Stomach (tissue), 8 donors: ENCODE measurements at regions not wholly inside any gene's neighbourhood (a gene's known extent, or its start where the extent isn't known, plus 50 kb on each side); places are given as distances from the start of the nearest gene placed in this dataset.

ENCODE experiments used
- DNase-seq, 2 donors: peaks; one replicate each; pipeline versions ENCODE4 v3.0.0 to v3.0.0-alpha.2; 2013 to 2019
- H3K27ac ChIP-seq, 5 donors: fragments of 200-600 bp in 4 of 5; sonication (generic) in 4 of 5; one replicate each; pipeline ENCODE4 v1.5.1; 2013 to 2019; ENCODE audit warnings: mild to moderate bottlenecking in 1 of 5, moderate library complexity in 1 of 5
- H3K27me3 ChIP-seq, 3 donors: fragments of 200-600 bp; sonication (generic); one replicate each; pipeline ENCODE4 v1.5.1; 2017 to 2019; ENCODE audit warnings: mixed run types in 1 of 3
- H3K36me3 ChIP-seq, 4 donors: fragments of 200-600 bp; sonication (generic); 1 replicate in 3 of 4; 2 replicates in 1 of 4; pipeline ENCODE4 v1.5.1; 2016 to 2019
- H3K4me1 ChIP-seq, 4 donors: fragments of 200-600 bp; sonication (generic); one replicate each; pipeline ENCODE4 v1.5.1; 2016 to 2019
- H3K4me3 ChIP-seq, 4 donors: fragments of 200-600 bp; sonication (generic) in 3 of 4; one replicate each; pipeline ENCODE4 v1.5.1; 2016 to 2019; ENCODE audit warnings: mild to moderate bottlenecking in 1 of 4
- H3K9me3 ChIP-seq, 4 donors: fragments of 200-600 bp; sonication (generic); one replicate each; pipeline ENCODE4 v1.5.1; 2016 to 2019
- EP300 ChIP-seq: sonication (generic); formaldehyde crosslinking; IDR thresholded peaks from one replicate; pipeline ENCODE4 v1.6.1; 2017; ENCODE audit warnings: antibody characterized with exemption
- POLR2A ChIP-seq, 4 donors: fragments of 450-650 bp; IDR thresholded peaks; one replicate each; pipeline ENCODE4 v1.6.1; 2016; ENCODE audit warnings: antibody characterized with exemption in 4 of 4, control low read depth in 2 of 4, mild to moderate bottlenecking in 1 of 4, moderate library complexity in 1 of 4
- POLR2AphosphoS5 ChIP-seq, 3 donors: sonication (generic); formaldehyde crosslinking; IDR thresholded peaks; one replicate each; pipeline ENCODE4 v1.6.1; 2016; ENCODE audit warnings: antibody characterized with exemption in 3 of 3
- WGBS, 5 donors: extraction: QIAGEN DNeasy Blood & Tissue Kit in 3 of 5; methylation state at CpG; one replicate each; pipeline versions ENCODE4 v1.1.5 to v1.1.7; 2013 to 2018; 5-methylcytosine and 5-hydroxymethylcytosine counted together
- intact Hi-C: fragments of 100-400 bp; cut with DNase I; formaldehyde crosslinking; loops from one replicate; pipeline ENCODE4 v1.15.1; 2023; ENCODE audit warnings: low total_unique reads
- TF ChIP-seq, protein P1 (sequence below), 7 experiments: fragments of 450-650 bp in 4 of 7; fragments of 200-600 bp in 3 of 7; sonication (generic) in 3 of 7; IDR thresholded peaks; one replicate each; pipeline ENCODE4 v1.5.1; 2016 to 2019; ENCODE audit warnings: antibody characterized with exemption in 7 of 7, control low read depth in 2 of 7, mild to moderate bottlenecking in 1 of 7
- donor health status: healthy with polysubstance abuse.
- donor health status: Bipolar disorder and iron deficiency.
- donor health status: healthy.

GRCh38 chr16:31707743-31708335 lies 165.8 kb upstream of the ZNF267 start:
- Histone ChIP-seq H3K36me3 (peaks cover 55 to 74% (median 69%) of the 10 kb centered on the region in 4 donors), H3K4me3 (no peak overlapping the region), H3K9me3 (no peaks in the 10 kb centered on the region), H3K27me3 (no peaks in the 10 kb centered on the region), H3K27ac (no peak overlapping the region), H3K4me1 (peaks cover 0 to 5% (median 0%) of the 10 kb centered on the region in 4 donors)
- WGBS, 5 donors, result 88 to 99% (median 96%) methylated on average over 2 to 10 of the region's 10 CpGs
- intact Hi-C loops, result no loop called here
- TF ChIP-seq POLR2AphosphoS5 (IDR thresholded peaks at IDR 0.05) (no peak), POLR2A (IDR thresholded peaks at IDR 0.05) (no peak), EP300 (no peak)
- TF ChIP-seq, protein P1, sequence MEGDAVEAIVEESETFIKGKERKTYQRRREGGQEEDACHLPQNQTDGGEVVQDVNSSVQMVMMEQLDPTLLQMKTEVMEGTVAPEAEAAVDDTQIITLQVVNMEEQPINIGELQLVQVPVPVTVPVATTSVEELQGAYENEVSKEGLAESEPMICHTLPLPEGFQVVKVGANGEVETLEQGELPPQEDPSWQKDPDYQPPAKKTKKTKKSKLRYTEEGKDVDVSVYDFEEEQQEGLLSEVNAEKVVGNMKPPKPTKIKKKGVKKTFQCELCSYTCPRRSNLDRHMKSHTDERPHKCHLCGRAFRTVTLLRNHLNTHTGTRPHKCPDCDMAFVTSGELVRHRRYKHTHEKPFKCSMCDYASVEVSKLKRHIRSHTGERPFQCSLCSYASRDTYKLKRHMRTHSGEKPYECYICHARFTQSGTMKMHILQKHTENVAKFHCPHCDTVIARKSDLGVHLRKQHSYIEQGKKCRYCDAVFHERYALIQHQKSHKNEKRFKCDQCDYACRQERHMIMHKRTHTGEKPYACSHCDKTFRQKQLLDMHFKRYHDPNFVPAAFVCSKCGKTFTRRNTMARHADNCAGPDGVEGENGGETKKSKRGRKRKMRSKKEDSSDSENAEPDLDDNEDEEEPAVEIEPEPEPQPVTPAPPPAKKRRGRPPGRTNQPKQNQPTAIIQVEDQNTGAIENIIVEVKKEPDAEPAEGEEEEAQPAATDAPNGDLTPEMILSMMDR (IDR thresholded peaks at IDR 0.05), result no peak
- DNase-seq, result no peak

- Histone ChIP-seq H3K27me3 (no peaks in the 10 kb centered on the region), H3K4me3 (no peak overlapping the region), H3K36me3 (peaks cover 50 to 69% (median 64%) of the 10 kb centered on the region in 4 donors), H3K27ac (no peak overlapping the region), H3K9me3 (no peaks in the 10 kb centered on the region), H3K4me1 (peaks cover 0 to 6% (median 0%) of the 10 kb centered on the region in 4 donors)
- TF ChIP-seq POLR2A (IDR thresholded peaks at IDR 0.05) (no peak), POLR2AphosphoS5 (IDR thresholded peaks at IDR 0.05) (no peak), EP300 (no peak)
- TF ChIP-seq, protein P1 (IDR thresholded peaks at IDR 0.05), result no peak
- WGBS, 5 donors, result 76 to 92% (median 88%) methylated on average over 5 to 8 of the region's 8 CpGs; no CpG with 5 or more reads in 1 of the 5 donors
- no peak for DNase-seq
- intact Hi-C loops, result no loop called here
These were observed 165.3 kb upstream of the ZNF267 start for GRCh38 chr16:31708348-31708747.

GRCh38 chr16:31709181-31709580 lies 164.4 kb upstream of the ZNF267 start:
- DNase-seq, result no peak
- Histone ChIP-seq H3K9me3 (no peaks in the 10 kb centered on the region), H3K4me3 (no peak overlapping the region), H3K27me3 (no peaks in the 10 kb centered on the region), H3K4me1 (peaks cover 1 to 10% (median 6%) of the 10 kb centered on the region in 4 donors), H3K36me3 (peaks cover 43 to 61% (median 56%) of the 10 kb centered on the region in 4 donors), H3K27ac (no peak overlapping the region)
- intact Hi-C loops, result no loop called here
- WGBS, 5 donors, result 91 to 97% (median 94%) methylated on average over 8 to 9 of the region's 9 CpGs
- TF ChIP-seq POLR2A (IDR thresholded peaks at IDR 0.05) (no peak), EP300 (no peak), POLR2AphosphoS5 (IDR thresholded peaks at IDR 0.05) (no peak)
- TF ChIP-seq, protein P1 (IDR thresholded peaks at IDR 0.05), result no peak

- peaks cover 7 to 20% (median 15%) of the 10 kb centered on the region in 4 donors for H3K4me1 ChIP-seq
- intact Hi-C loops, result no loop called here
- no peak overlapping the region for H3K4me3 ChIP-seq
- no peak overlapping the region for H3K27ac ChIP-seq
- no peak for DNase-seq
- 84 to 91% (median 89%) methylated on average over 9 to 10 of the region's 10 CpGs for WGBS, 5 donors
- H3K27me3 ChIP-seq, result no peaks in the 10 kb centered on the region
- peaks cover 33 to 51% (median 46%) of the 10 kb centered on the region in 4 donors for H3K36me3 ChIP-seq
- TF ChIP-seq EP300 (no peak), POLR2A (IDR thresholded peaks at IDR 0.05) (no peak), POLR2AphosphoS5 (IDR thresholded peaks at IDR 0.05) (no peak)
- TF ChIP-seq, protein P1 (IDR thresholded peaks at IDR 0.05), result no peak
- H3K9me3 ChIP-seq, result no peaks in the 10 kb centered on the region
These were observed 163.5 kb upstream of the ZNF267 start for GRCh38 chr16:31710134-31710533.
